Caki2 (cell line): ENCODE measurements at regions not wholly inside any gene's neighbourhood (a gene's known extent, or its start where the extent isn't known, plus 50 kb on each side); places are given as distances from the start of the nearest gene placed in this dataset.

Source experiments
- DNase-seq: peaks from one replicate; pipeline ENCODE4 v3.0.0-alpha.2; 2015; ENCODE audit warnings: low read depth
- in situ Hi-C: cut with HindIII; loops from 2 replicates; pipeline ENCODE4 v1.10.0; 2016; ENCODE audit warnings: low sequenced_read_pairs, low pct_unique_long_range_greater_than_20kb, mixed read lengths

DNA sequence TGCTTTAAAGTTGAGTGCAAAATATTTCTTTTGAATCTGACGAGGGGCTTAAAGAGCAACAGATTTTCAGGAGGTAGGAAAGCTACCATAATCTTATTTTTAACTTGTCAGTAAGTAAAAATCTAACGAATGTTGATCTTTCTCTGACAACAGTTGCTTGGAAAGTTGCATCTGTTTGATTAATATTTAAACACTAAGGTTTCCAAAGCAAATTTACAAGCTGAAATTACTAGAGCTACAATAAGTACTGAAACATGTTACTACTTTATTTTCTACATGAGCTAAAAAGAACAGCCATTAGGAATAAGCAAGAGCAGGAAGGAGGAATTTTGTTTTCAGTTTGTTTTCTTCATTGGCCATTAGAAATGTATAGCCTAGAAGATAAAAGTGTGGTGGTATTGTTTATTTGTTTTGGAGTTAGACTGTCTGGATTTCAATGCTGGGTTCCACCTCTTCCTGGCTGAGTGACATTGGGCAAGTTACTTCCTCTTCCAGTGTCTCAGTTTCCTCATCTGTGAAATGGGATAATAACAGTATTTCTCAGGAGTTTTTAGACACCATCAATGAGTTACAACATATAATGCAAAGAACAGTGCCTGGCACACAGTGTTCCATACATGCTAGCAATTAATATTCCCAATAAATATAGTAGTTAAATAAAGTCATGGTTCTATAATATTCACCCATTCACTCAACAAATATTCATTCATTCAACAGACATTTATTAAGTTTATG lies 87.9 kb upstream of the FLRT2 start:
- no peak for DNase-seq
- in situ Hi-C loops: no loop called here

GRCh38 chr14:85442996-85443395 lies 86.9 kb upstream of the FLRT2 start:
- in situ Hi-C loops: no loop called here
- DNase-seq: no peak

- DNase-seq: peak; percentile 72
- in situ Hi-C loops: no loop called here
Observed at GRCh38 chr14:85444635-85445034, 85.3 kb upstream of the FLRT2 start.

- in situ Hi-C loops: no loop called here
- DNase-seq: no peak
Observed at GRCh38 chr14:85445151-85445795, 84.7 kb upstream of the FLRT2 start.

- in situ Hi-C loops: no loop called here
- no peak for DNase-seq
Observed at GRCh38 chr14:85447883-85448282, 82.1 kb upstream of the FLRT2 start.

GRCh38 chr14:85451421-85451820 lies 78.5 kb upstream of the FLRT2 start:
- DNase-seq: no peak
- in situ Hi-C loops: no loop called here

- DNase-seq: no peak
- in situ Hi-C loops: no loop called here
Observed at GRCh38 chr14:85453401-85454225, 76.3 kb upstream of the FLRT2 start.

DNA sequence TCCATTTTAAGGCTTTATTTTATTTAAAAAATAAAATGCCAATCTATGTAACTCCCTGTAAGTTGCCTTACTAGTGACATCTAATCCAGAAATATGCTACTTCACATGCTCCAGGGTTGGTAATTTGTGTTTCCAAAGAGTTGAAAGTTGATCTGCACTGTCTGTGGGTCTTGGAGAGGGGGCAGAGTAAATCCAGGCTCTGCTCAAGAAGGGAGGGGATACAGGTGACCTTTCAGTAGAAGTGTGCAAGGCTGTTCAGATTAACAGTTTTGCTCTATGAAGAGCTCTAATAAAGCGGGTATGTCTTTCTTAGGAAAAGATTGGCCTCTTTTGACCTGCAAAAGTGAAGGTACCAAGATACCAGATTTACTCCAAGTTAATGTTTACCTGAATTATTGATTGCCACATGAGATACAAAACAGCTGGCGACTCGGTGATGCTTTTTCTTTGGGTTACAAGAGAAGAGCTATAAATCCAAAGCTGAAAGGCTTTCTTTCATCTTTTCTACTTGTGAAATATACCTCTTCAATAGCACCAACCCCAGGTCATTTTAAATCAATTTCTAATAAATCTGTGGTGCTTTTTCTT lies 75.6 kb upstream of the FLRT2 start:
- in situ Hi-C loops: no loop called here
- DNase-seq: no peak

DNA sequence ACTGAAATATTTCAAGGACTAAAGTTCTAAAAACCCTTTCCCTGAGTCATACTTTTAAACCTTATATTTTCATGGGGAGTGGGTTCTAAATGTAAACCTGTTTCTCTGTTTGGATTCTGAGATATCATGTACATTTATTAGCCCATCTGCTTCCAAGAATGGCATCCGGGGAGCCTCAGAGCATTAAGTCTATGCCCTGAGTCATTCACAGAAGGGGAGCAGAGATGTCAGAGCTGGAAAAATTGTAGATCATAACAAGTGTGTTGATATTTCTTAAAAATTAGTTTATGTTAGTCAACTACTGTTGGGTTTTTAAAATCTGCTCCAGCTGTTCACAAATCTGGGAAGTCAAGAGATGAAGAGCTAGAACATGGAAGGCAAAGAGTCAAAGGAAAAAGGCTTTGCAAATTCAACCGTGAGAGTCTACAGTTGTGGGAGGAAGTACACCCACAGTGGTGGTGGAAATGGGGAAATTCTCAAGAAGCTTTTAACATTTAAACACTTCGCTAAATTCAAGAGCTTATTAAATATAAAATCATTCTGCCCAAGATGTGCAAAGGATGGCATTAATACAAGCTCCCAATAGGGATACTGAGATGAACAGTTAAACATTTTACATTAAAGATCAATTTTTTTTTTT lies 70.5 kb upstream of the FLRT2 start:
- DNase-seq: no peak
- in situ Hi-C loops: no loop called here

- in situ Hi-C loops: no loop called here
- no peak for DNase-seq
Observed at GRCh38 chr14:85461432-85462133, 68.4 kb upstream of the FLRT2 start.

- in situ Hi-C loops: no loop called here
- no peak for DNase-seq
Observed at GRCh38 chr14:85463512-85463911, 66.4 kb upstream of the FLRT2 start.

- in situ Hi-C loops: no loop called here
- DNase-seq: no peak
Observed at GRCh38 chr14:85464135-85464895, 65.6 kb upstream of the FLRT2 start.

- DNase-seq: no peak
- in situ Hi-C loops: no loop called here
Observed at GRCh38 chr14:85466678-85467077, 63.3 kb upstream of the FLRT2 start.

DNA sequence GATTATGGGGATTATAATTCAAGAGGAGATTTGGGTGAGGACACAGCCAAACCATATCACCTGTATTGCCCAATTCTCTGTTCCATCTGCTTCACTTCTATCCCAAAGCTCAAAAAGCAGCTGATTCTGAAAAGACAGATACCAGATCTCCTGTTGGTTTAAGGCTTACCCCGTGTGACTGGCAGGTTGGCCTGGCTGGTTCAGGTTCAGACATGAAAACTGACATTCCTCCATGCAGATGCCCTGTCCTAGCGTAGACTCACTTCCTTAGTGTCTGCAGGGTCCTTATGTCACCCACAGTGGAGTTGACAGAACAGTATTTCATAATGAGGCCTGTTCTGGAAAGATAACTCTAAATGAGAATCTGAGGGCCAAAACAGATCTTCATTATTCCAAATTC lies 61.1 kb upstream of the FLRT2 start:
- in situ Hi-C loops: no loop called here
- no peak for DNase-seq

- DNase-seq: no peak
- in situ Hi-C loops: no loop called here
Observed at GRCh38 chr14:85471156-85471555, 58.8 kb upstream of the FLRT2 start.

DNA sequence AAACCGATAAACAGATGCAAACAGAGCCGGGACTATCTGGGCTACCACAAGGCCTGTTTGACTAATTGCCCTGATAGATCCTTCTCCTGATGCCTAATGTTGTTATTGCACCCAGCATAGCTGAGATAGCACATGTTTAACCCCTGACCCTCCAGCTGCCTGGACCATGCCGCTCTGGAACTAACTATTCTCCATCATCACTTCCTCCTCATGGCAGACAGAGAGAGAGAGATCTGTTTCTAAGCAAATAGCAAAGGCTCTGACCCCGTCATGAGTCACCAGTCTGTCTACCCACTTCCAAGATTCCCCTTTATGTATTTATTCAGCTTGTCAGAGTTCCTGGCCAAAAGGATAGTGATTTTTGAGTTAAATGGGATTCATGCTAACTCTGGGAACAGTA lies 58.2 kb upstream of the FLRT2 start:
- peak; percentile 69 for DNase-seq
- in situ Hi-C loops: no loop called here

- in situ Hi-C loops: no loop called here
- DNase-seq: no peak
Observed at GRCh38 chr14:85474431-85474830, 55.5 kb upstream of the FLRT2 start.
